Common myeloid progenitor, CD34-positive (primary cell): ENCODE measurements at regions not wholly inside any gene's neighbourhood (a gene's known extent, or its start where the extent isn't known, plus 50 kb on each side); places are given as distances from the start of the nearest gene placed in this dataset.

Experiments used
- CTCF ChIA-PET: fragments of 350-600 bp; sonication (Branson Sonifier 250); formaldehyde crosslinking; loops from one replicate; lab custom pipeline; 2021; ENCODE audit warnings: antibody characterized with exemption; lab: Charles Lee
- POLR2A ChIA-PET: fragments of 350-600 bp; sonication (Branson Sonifier 250); formaldehyde crosslinking; loops from one replicate; lab custom pipeline; 2021; ENCODE audit warnings: antibody characterized with exemption; lab: Charles Lee
- DNase-seq, 3 donors: peaks; one replicate each; pipeline versions ENCODE4 v3.0.0 to v3.0.0-alpha.2; 2013
- H3K27ac ChIP-seq, 2 experiments: 1 replicate in 1 of 2; 2 replicates in 1 of 2; pipeline ENCODE4 v1.7.0; 2013; ENCODE audit warnings: inconsistent platforms in 2 of 2, low read length in 2 of 2, mild to moderate bottlenecking in 2 of 2, low read depth in 1 of 2, moderate library complexity in 1 of 2; ENCODE audit not compliant: severe bottlenecking in 2 of 2, insufficient read depth in 1 of 2, poor library complexity in 1 of 2
- H3K27me3 ChIP-seq, 5 experiments: replicated peaks in 2 of 5; 1 replicate in 3 of 5; 2 replicates in 2 of 5; pipeline versions ENCODE4 v1.6.1 to v1.7.0; 2013; ENCODE audit warnings: low read length in 4 of 5, mild to moderate bottlenecking in 2 of 5, moderate library complexity in 2 of 5, inconsistent platforms in 1 of 5; ENCODE audit not compliant: insufficient read depth in 5 of 5, control insufficient read depth in 4 of 5
- H3K36me3 ChIP-seq, 4 experiments: 1 replicate in 2 of 4; 2 replicates in 2 of 4; pipeline versions ENCODE4 v1.6.1 to v1.7.0; 2013; ENCODE audit warnings: low read length in 3 of 4, control low read depth in 1 of 4, mild to moderate bottlenecking in 1 of 4; ENCODE audit not compliant: control insufficient read depth in 4 of 4, insufficient read depth in 4 of 4
- H3K4me1 ChIP-seq, 4 experiments: 1 replicate in 3 of 4; 2 replicates in 1 of 4; pipeline versions ENCODE4 v1.6.1 to v1.7.1; 2013; ENCODE audit warnings: low read length in 3 of 4, mild to moderate bottlenecking in 3 of 4, control low read depth in 1 of 4, inconsistent platforms in 1 of 4, moderate library complexity in 1 of 4; ENCODE audit not compliant: control insufficient read depth in 4 of 4, insufficient read depth in 4 of 4; ENCODE audit errors: control extremely low read depth in 1 of 4
- H3K4me3 ChIP-seq, 7 experiments: 1 replicate in 4 of 7; 2 replicates in 3 of 7; pipeline versions ENCODE4 v1.5.1 to v1.7.0; 2013; ENCODE audit warnings: mild to moderate bottlenecking in 7 of 7, low read length in 6 of 7, moderate library complexity in 6 of 7, inconsistent platforms in 2 of 7, low read depth in 2 of 7, control low read depth in 1 of 7; ENCODE audit not compliant: insufficient read depth in 4 of 7, control insufficient read depth in 1 of 7; ENCODE audit errors: extremely low read depth in 1 of 7
- H3K9me3 ChIP-seq, 5 experiments: 1 replicate in 4 of 5; 2 replicates in 1 of 5; pipeline versions ENCODE4 v1.6.1 to v1.7.1; 2013; ENCODE audit warnings: low read length in 4 of 5, mild to moderate bottlenecking in 2 of 5, inconsistent platforms in 1 of 5, low read depth in 1 of 5, moderate library complexity in 1 of 5; ENCODE audit not compliant: control insufficient read depth in 4 of 5, insufficient read depth in 2 of 5; ENCODE audit errors: control extremely low read depth in 1 of 5
- WGBS: methylation state at CpG from one replicate; pipeline ENCODE4 v1.1.5; 2013; ENCODE audit not compliant: insufficient coverage; 5-methylcytosine and 5-hydroxymethylcytosine counted together

- H3K27me3 ChIP-seq, result no peaks in the 10 kb centered on the region
- H3K36me3 ChIP-seq, result no peaks in the 10 kb centered on the region
- DNase-seq, result no peak
- H3K9me3 ChIP-seq, result no peaks in the 10 kb centered on the region
- CTCF ChIA-PET, result no interaction called here
- no peak overlapping the region for H3K4me3 ChIP-seq
- no peaks in the 10 kb centered on the region for H3K4me1 ChIP-seq
- H3K27ac ChIP-seq, result no peak overlapping the region
- WGBS, result no CpG with 5 or more reads among the region's 2 CpGs
- POLR2A ChIA-PET, result no interaction called here
These were observed 634.7 kb downstream of the NCAM2 start for GRCh38 chr21:21632926-21633325.

GRCh38 chr21:21661741-21662140 is 663.5 kb downstream of the NCAM2 start:
- Histone ChIP-seq H3K4me3 (no peak overlapping the region), H3K27me3 (no peaks in the 10 kb centered on the region), H3K9me3 (no peaks in the 10 kb centered on the region), H3K36me3 (no peaks in the 10 kb centered on the region), H3K27ac (no peak overlapping the region), H3K4me1 (no peaks in the 10 kb centered on the region)
- ChIA-PET CTCF (no interaction called here), POLR2A (no interaction called here)
- no peak for DNase-seq
- 75% methylated on average over 1 of the region's 1 CpG for WGBS

GRCh38 chr21:21662776-21663175 is 664.6 kb downstream of the NCAM2 start:
- ChIA-PET POLR2A (no interaction called here), CTCF (no interaction called here)
- Histone ChIP-seq H3K4me1 (no peaks in the 10 kb centered on the region), H3K36me3 (no peaks in the 10 kb centered on the region), H3K9me3 (no peaks in the 10 kb centered on the region), H3K27ac (no peak overlapping the region), H3K4me3 (no peak overlapping the region), H3K27me3 (no peaks in the 10 kb centered on the region)
- DNase-seq, result no peak
- WGBS, result no CpG with 5 or more reads among the region's 1 CpG

GRCh38 chr21:21664871-21665270 is 666.7 kb downstream of the NCAM2 start:
- Histone ChIP-seq H3K27ac (no peak overlapping the region), H3K27me3 (no peaks in the 10 kb centered on the region), H3K4me1 (no peaks in the 10 kb centered on the region), H3K4me3 (no peak overlapping the region), H3K36me3 (no peaks in the 10 kb centered on the region), H3K9me3 (no peaks in the 10 kb centered on the region)
- WGBS, result 92% methylated on average over 5 of the region's 5 CpGs
- no peak for DNase-seq
- POLR2A ChIA-PET, result no interaction called here
- CTCF ChIA-PET, result no interaction called here

GRCh38 chr21:21666689-21667088 is 668.5 kb downstream of the NCAM2 start:
- WGBS, result no CpG with 5 or more reads among the region's 1 CpG
- Histone ChIP-seq H3K27ac (no peak overlapping the region), H3K36me3 (no peaks in the 10 kb centered on the region), H3K4me3 (no peak overlapping the region), H3K4me1 (no peaks in the 10 kb centered on the region), H3K27me3 (no peaks in the 10 kb centered on the region), H3K9me3 (no peaks in the 10 kb centered on the region)
- DNase-seq, result no peak
- ChIA-PET POLR2A (no interaction called here), CTCF (no interaction called here)

- WGBS, result no CpG with 5 or more reads among the region's 1 CpG
- no peaks in the 10 kb centered on the region for H3K27me3 ChIP-seq
- no peak for DNase-seq
- POLR2A ChIA-PET, result no interaction called here
- CTCF ChIA-PET, result no interaction called here
- no peaks in the 10 kb centered on the region for H3K9me3 ChIP-seq
- H3K27ac ChIP-seq, result no peak overlapping the region
- H3K36me3 ChIP-seq, result no peaks in the 10 kb centered on the region
- H3K4me3 ChIP-seq, result no peak overlapping the region
- H3K4me1 ChIP-seq, result no peaks in the 10 kb centered on the region
These were observed 670.0 kb downstream of the NCAM2 start for GRCh38 chr21:21668198-21668597.

GRCh38 chr21:21673959-21674358 is 675.8 kb downstream of the NCAM2 start:
- no peaks in the 10 kb centered on the region for H3K36me3 ChIP-seq
- ChIA-PET CTCF (no interaction called here), POLR2A (no interaction called here)
- peaks cover 0 to 2% (median 0%) of the 10 kb centered on the region in 5 experiments for H3K9me3 ChIP-seq
- no peak for DNase-seq
- H3K27me3 ChIP-seq, result no peaks in the 10 kb centered on the region
- no peak overlapping the region for H3K27ac ChIP-seq
- H3K4me3 ChIP-seq, result no peak overlapping the region
- WGBS, result no CpG with 5 or more reads among the region's 1 CpG
- no peaks in the 10 kb centered on the region for H3K4me1 ChIP-seq
